ENCODE measurements at regions not wholly inside any gene's neighbourhood (a gene's known extent, or its start where the extent isn't known, plus 50 kb on each side); places are given as distances from the start of the nearest gene placed in this dataset.

DNA sequence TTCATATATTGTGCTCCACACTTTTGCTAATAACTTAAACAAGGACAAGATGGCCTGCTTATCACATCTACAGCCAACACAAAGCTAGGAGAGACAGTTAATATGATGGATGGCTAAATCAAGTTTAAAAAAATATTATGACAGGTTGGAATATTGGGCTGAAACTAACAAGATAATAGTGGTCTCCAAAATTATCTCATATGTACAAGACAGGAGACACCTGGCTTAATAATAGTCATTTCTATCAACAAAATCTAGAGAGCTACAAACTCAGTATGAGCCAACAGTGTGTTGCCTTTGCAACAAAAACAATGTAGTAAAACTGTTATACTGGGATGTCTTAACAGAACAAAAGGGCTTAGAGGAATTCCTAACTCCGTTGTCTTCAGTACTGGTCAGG, 317.1 kb upstream of the COL8A1 start:
- TF ChIP-seq, protein P1, sequence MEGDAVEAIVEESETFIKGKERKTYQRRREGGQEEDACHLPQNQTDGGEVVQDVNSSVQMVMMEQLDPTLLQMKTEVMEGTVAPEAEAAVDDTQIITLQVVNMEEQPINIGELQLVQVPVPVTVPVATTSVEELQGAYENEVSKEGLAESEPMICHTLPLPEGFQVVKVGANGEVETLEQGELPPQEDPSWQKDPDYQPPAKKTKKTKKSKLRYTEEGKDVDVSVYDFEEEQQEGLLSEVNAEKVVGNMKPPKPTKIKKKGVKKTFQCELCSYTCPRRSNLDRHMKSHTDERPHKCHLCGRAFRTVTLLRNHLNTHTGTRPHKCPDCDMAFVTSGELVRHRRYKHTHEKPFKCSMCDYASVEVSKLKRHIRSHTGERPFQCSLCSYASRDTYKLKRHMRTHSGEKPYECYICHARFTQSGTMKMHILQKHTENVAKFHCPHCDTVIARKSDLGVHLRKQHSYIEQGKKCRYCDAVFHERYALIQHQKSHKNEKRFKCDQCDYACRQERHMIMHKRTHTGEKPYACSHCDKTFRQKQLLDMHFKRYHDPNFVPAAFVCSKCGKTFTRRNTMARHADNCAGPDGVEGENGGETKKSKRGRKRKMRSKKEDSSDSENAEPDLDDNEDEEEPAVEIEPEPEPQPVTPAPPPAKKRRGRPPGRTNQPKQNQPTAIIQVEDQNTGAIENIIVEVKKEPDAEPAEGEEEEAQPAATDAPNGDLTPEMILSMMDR (IDR thresholded peaks at IDR 0.05): no peak
- TF ChIP-seq POLR2AphosphoS5 (IDR thresholded peaks at IDR 0.05) (no peak), POLR2A (IDR thresholded peaks at IDR 0.05) (no peak)

Measured in sigmoid colon (tissue), 4 donors.